GM12865 (cell line): ENCODE measurements at regions not wholly inside any gene's neighbourhood (a gene's known extent, or its start where the extent isn't known, plus 50 kb on each side); places are given as distances from the start of the nearest gene placed in this dataset.
A peak's percentile ranks its signal among the peaks of the same experiment; 100 is the strongest.

Source experiments
- DNase-seq: peaks from one replicate; pipeline ENCODE4 v3.0.0; 2010; ENCODE audit warnings: low read depth
- H3K4me3 ChIP-seq: 2 replicates; pipeline ENCODE4 v1.5.1; 2011; ENCODE audit warnings: mild to moderate bottlenecking, low read depth, low read length, control low read depth
- CTCF ChIP-seq: IDR thresholded peaks from 2 replicates; pipeline ENCODE4 v1.5.1; 2011; ENCODE audit warnings: low read length, control low read depth, low read depth, inconsistent platforms; ENCODE audit not compliant: insufficient read depth; ENCODE audit errors: missing control alignments

GRCh38 chr15:100703032-100703578 lies 100.7 kb downstream of the ASB7 start:
- peak; percentile 91 for DNase-seq
- TF ChIP-seq CTCF = no peak
- H3K4me3 ChIP-seq = no peak overlapping the region

- no peak for TF ChIP-seq CTCF
- no peak overlapping the region for H3K4me3 ChIP-seq
- DNase-seq = no peak
Observed at GRCh38 chr15:100703671-100704070, 101.3 kb downstream of the ASB7 start.

GRCh38 chr15:100704281-100705055 lies 102.1 kb downstream of the ASB7 start:
- H3K4me3 ChIP-seq = no peak overlapping the region
- no peak for DNase-seq
- no peak for TF ChIP-seq CTCF

- H3K4me3 ChIP-seq = no peak overlapping the region
- no peak for TF ChIP-seq CTCF
- DNase-seq = no peak
Observed at GRCh38 chr15:100705065-100705464, 102.7 kb downstream of the ASB7 start.

GRCh38 chr15:100705841-100706240 lies 103.5 kb downstream of the ASB7 start:
- no peak for DNase-seq
- H3K4me3 ChIP-seq = no peak overlapping the region
- TF ChIP-seq CTCF = no peak

- DNase-seq = no peak
- no peak for TF ChIP-seq CTCF
- no peak overlapping the region for H3K4me3 ChIP-seq
Observed at GRCh38 chr15:100707229-100707628, 104.8 kb downstream of the ASB7 start.

GRCh38 chr15:100708916-100709315 lies 106.5 kb downstream of the ASB7 start:
- no peak for TF ChIP-seq CTCF
- DNase-seq = no peak
- no peak overlapping the region for H3K4me3 ChIP-seq
